Epithelial cell of proximal tubule (primary cell): ENCODE measurements at regions not wholly inside any gene's neighbourhood (a gene's known extent, or its start where the extent isn't known, plus 50 kb on each side); places are given as distances from the start of the nearest gene placed in this dataset.

Experiments
- DNase-seq: peaks from one replicate; pipeline ENCODE4 v3.0.0-alpha.2; 2011; ENCODE audit warnings: low read depth
- H3K4me3 ChIP-seq: 2 replicates; pipeline ENCODE4 v1.5.1; 2011; ENCODE audit warnings: low read depth, mild to moderate bottlenecking, low read length
- TF ChIP-seq, protein P1 (sequence below): conservative IDR thresholded peaks from 2 replicates; pipeline ENCODE4 v1.5.1; 2012; ENCODE audit warnings: low read depth, mild to moderate bottlenecking, low read length

DNA sequence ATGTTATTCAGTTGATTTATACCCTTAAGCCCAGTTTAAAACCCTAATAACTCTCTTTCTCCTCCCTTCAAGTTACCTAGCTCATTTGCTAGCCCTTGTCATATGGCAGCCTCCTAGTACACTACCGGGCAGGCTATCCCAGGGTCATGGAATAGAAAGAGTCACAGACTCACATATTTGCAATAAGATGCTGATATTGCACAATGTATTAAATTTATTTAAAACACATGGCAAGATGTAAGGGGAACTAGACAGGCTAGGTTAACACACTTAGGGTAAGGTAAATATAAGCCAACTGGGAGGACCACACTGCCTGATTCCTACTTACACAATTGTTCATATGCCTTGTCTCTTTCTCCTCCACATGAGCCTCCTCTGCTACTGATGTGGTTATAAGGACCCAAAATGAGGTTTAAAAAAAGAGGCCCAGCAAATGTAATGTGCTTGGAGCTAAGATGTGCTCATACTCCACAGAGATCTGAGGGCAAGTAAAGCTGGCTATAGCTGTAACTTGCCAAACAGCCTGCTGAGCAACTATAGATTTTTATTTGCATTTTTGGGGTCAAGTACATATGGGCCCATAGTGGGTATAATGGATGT lies 130.0 kb downstream of the ENC1 start:
- no peak for DNase-seq
- TF ChIP-seq, protein P1, sequence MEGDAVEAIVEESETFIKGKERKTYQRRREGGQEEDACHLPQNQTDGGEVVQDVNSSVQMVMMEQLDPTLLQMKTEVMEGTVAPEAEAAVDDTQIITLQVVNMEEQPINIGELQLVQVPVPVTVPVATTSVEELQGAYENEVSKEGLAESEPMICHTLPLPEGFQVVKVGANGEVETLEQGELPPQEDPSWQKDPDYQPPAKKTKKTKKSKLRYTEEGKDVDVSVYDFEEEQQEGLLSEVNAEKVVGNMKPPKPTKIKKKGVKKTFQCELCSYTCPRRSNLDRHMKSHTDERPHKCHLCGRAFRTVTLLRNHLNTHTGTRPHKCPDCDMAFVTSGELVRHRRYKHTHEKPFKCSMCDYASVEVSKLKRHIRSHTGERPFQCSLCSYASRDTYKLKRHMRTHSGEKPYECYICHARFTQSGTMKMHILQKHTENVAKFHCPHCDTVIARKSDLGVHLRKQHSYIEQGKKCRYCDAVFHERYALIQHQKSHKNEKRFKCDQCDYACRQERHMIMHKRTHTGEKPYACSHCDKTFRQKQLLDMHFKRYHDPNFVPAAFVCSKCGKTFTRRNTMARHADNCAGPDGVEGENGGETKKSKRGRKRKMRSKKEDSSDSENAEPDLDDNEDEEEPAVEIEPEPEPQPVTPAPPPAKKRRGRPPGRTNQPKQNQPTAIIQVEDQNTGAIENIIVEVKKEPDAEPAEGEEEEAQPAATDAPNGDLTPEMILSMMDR = no peak
- no peak overlapping the region for H3K4me3 ChIP-seq

DNA sequence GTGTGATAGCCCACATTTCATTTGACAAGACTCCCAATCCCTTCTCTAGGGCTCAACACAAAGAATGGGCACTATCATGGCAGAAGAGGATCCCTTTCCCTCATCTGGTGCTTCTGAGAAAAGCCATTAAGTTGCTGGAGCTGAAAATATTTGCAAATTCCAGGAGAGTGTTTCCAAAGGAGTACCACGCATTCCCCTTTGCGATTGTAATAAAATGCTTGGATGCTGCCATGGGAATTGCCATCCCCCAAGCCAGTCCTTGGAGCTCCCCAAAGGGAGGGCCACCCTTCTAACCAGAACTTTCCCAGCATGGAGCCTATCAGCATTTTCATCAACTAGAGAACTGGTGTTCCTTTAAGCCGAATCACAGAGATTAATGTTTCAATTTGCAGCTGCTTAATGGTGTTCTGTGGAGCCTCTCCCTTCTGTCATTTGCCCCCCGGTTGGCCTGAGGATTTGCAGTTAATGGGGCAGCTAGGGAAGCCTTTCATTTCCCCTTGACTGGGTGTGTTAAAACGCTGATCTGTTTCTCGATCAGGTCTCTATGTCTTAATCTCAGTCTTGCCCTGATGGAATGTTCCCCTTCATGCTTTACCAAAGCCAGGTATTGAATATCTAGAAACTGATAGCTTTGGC lies 133.0 kb downstream of the ENC1 start:
- no peak for DNase-seq

DNA sequence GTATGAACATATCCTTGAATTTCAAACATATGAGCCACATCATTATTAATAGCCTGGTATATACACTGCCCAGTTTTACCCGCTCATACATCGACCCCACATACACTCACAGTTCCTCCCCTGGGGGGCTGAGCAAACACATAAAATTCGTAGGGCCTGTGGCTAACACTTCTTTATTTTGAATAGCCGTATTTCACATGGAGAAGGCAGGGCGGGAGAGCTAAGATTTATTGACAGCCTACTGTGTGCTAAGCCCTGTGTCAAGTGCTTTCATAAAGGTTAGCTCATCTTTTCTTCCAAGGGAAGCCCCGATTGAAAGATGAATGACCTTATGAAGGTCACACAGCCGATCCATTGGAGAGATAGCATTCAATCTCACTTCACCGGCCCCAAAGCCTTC lies 134.4 kb downstream of the ENC1 start:
- no peak for DNase-seq
- H3K4me3 ChIP-seq = no peak overlapping the region
- TF ChIP-seq, protein P1 = no peak

More for the DNA sequence above, 133.0 kb downstream of the ENC1 start:
- no peak overlapping the region for H3K4me3 ChIP-seq
- TF ChIP-seq, protein P1 = no peak

DNA sequence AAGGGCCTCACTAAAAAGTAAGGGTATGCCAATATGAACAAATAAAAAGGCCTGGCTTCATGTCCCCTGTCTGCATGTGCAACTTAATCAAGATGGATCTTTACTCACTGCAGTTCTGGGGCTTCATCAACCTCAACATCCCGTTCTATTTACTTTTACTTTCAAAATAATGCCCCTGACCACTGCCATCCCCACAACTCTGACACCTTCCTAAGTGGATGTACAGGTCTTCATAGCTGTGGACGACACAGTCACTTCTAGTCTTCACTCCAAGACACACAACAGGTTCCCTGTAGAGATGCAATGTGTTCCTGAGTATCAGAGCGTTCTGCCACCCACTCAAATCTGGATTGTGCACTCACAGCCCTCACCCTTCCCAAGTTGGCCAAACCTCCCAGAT lies 136.1 kb downstream of the ENC1 start:
- TF ChIP-seq, protein P1 = no peak
- DNase-seq = no peak
- no peak overlapping the region for H3K4me3 ChIP-seq

- no peak overlapping the region for H3K4me3 ChIP-seq
- TF ChIP-seq, protein P1 = no peak
- DNase-seq = no peak
Measured at GRCh38 chr5:74502479-74502950, 138.0 kb downstream of the ENC1 start.

DNA sequence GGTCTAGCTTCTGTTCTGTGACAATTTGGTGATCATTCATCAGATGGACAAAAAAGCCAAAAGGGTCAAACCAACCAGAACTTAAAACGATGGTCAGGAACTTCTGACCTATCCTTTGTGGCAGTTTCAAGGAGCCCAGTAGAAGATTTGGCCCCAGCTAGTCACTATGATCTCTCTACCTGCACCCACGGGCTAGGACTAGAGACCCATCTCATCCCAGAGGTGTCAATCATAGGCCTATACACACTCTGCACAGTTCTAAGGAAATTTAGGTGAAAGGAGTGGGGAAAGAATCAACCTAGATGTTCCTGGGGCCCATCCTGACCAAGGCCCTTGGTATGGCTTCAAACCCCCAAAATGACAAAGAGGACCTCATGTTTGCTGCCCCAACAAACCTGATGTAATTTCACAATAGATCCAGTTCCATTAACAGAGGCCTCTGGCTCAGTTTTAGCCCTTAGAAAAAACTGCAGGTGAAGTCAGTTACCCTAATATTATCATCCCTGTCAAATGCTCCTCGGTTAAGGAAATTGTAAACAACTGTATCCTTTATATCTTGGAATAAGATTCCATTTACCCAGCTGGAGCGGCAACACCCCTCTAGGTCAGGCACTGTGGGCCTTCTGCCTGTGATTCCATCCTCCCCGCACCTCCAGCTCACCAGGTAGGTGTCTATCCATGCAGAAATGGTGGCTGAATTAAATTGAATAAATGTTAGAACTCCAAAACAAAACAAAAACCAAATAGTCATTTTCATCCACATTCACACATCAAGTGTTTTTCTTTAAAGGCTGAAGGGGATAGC lies 138.7 kb downstream of the ENC1 start:
- DNase-seq = no peak
- TF ChIP-seq, protein P1 = no peak
- H3K4me3 ChIP-seq = no peak overlapping the region
